Testis (tissue), 2 donors: ENCODE measurements at regions not wholly inside any gene's neighbourhood (a gene's known extent, or its start where the extent isn't known, plus 50 kb on each side); places are given as distances from the start of the nearest gene placed in this dataset.

ENCODE experiments used
- CTCF ChIP-seq, 3 experiments: fragments of 450-650 bp in 2 of 3; fragments of 200-600 bp in 1 of 3; sonication (generic) in 1 of 3; IDR thresholded peaks; one replicate each; pipeline ENCODE4 v1.5.1; 2016 to 2019; ENCODE audit warnings: antibody characterized with exemption in 3 of 3, mild to moderate bottlenecking in 2 of 3, moderate library complexity in 1 of 3
- POLR2A ChIP-seq: fragments of 450-650 bp; IDR thresholded peaks from one replicate; pipeline ENCODE4 v1.6.1; 2017; ENCODE audit warnings: antibody characterized with exemption, mild to moderate bottlenecking, moderate library complexity

- TF ChIP-seq CTCF (IDR thresholded peaks at IDR 0.05) (no peak), POLR2A (no peak)
Measured at GRCh38 chr5:2147504-2148311, 265.0 kb upstream of the IRX4 start.
